AG04449 (cell line): ENCODE measurements at regions not wholly inside any gene's neighbourhood (a gene's known extent, or its start where the extent isn't known, plus 50 kb on each side); places are given as distances from the start of the nearest gene placed in this dataset.
"Not testable (repeated sequence)": the region's sequence is repeated elsewhere in the genome, so short reads cannot be mapped to it uniquely, and the experiment has no call there.

Experiments used
- CTCF ChIA-PET: fragments of 350-600 bp; formaldehyde crosslinking; extraction: SDS; loops from one replicate; lab custom pipeline; 2021; ENCODE audit warnings: antibody characterized with exemption; lab: Yijun Ruan, JAX
- POLR2A ChIA-PET: fragments of 400-600, 350-600 bp; formaldehyde crosslinking; extraction: SDS; loops from one replicate; lab custom pipeline; 2020; ENCODE audit warnings: antibody characterized with exemption, inconsistent platforms; lab: Yijun Ruan, JAX
- DNase-seq: peaks from one replicate; pipeline ENCODE4 v3.0.0-alpha.2; 2010; ENCODE audit warnings: low read depth, low spot score
- H3K4me3 ChIP-seq: 2 replicates; pipeline ENCODE4 v1.5.1; 2011; ENCODE audit warnings: low read depth, mild to moderate bottlenecking, control low read depth, low read length
- TF ChIP-seq, protein P1 (sequence below): IDR thresholded peaks from one replicate; pipeline ENCODE4 v1.5.1; 2011; ENCODE audit warnings: mild to moderate bottlenecking, moderate library complexity, low read length, control low read depth, inconsistent platforms; ENCODE audit not compliant: insufficient read depth; ENCODE audit errors: missing control alignments

DNA sequence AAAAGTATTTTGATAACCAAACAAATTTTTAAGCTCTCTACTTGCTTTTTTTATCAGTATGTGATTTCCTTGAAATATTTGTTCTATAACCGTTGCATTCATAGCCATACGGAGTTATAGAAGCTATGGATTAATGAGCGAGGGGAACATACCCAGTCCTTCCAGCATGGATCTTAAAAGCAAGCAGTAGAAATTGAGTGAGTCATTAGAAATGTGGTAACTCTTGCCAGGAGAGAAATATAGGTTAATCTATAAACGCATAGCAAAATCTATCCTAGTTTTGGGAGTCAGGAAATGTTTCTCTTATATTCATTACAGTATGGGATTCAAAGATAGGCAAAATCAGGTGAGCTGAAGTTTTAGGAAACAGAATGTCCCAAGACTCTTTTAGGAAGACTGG is 507.4 kb downstream of the DACH1 start:
- CTCF ChIA-PET: no interaction called here
- TF ChIP-seq, protein P1, sequence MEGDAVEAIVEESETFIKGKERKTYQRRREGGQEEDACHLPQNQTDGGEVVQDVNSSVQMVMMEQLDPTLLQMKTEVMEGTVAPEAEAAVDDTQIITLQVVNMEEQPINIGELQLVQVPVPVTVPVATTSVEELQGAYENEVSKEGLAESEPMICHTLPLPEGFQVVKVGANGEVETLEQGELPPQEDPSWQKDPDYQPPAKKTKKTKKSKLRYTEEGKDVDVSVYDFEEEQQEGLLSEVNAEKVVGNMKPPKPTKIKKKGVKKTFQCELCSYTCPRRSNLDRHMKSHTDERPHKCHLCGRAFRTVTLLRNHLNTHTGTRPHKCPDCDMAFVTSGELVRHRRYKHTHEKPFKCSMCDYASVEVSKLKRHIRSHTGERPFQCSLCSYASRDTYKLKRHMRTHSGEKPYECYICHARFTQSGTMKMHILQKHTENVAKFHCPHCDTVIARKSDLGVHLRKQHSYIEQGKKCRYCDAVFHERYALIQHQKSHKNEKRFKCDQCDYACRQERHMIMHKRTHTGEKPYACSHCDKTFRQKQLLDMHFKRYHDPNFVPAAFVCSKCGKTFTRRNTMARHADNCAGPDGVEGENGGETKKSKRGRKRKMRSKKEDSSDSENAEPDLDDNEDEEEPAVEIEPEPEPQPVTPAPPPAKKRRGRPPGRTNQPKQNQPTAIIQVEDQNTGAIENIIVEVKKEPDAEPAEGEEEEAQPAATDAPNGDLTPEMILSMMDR: no peak
- no peak overlapping the region for H3K4me3 ChIP-seq
- POLR2A ChIA-PET: no interaction called here
- no peak for DNase-seq

GRCh38 chr13:71358218-71358617 is 508.8 kb downstream of the DACH1 start:
- no peak overlapping the region for H3K4me3 ChIP-seq
- CTCF ChIA-PET: no interaction called here
- no peak for DNase-seq
- TF ChIP-seq, protein P1: no peak
- POLR2A ChIA-PET: no interaction called here

DNA sequence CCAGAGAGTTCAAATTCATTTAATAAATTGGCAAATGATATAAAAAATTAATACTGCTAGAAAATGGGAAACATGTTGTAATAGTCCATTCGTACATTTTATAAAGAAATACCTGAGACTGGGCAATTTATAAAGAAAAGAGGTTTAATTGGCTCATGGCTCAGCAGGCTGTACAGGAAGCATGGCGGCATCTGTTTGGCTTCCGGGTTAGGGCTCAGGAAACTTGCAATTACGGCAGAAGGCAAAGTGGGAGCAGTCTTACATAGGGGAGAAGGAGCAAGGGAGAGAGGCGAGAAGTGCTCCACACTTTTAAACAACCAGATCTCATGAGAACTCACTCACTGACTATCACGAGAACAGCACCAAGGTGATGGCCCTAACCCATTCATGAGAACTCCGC is 512.0 kb downstream of the DACH1 start:
- TF ChIP-seq, protein P1: no peak
- DNase-seq: no peak
- no peak overlapping the region for H3K4me3 ChIP-seq
- ChIA-PET POLR2A (no interaction called here), CTCF (no interaction called here)

DNA sequence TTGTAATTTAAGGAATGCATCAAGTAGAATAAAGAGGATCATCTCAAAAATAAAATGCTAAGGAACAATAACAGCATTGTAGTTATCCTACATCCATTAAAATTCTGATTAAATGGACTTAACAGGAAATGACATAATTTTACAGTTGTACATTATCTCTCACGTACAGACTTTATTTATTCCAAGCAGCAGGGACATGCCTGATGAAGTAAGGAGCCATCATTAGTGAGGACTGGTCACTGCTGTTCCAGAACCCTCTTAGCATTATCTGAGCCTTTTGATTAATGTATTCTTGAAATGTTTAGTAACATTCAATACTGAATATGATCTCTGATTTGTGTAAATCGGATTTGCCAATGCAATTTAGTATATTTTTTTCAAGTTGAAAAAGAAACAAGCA is 516.1 kb downstream of the DACH1 start:
- H3K4me3 ChIP-seq: no peak overlapping the region
- POLR2A ChIA-PET: no interaction called here
- CTCF ChIA-PET: no interaction called here
- DNase-seq: no peak
- TF ChIP-seq, protein P1: no peak

- POLR2A ChIA-PET, H3K4me3 ChIP-seq, DNase-seq, CTCF ChIA-PET: not testable (repeated sequence)
Observed at GRCh38 chr13:71345856-71346255, 521.1 kb downstream of the DACH1 start.

DNA sequence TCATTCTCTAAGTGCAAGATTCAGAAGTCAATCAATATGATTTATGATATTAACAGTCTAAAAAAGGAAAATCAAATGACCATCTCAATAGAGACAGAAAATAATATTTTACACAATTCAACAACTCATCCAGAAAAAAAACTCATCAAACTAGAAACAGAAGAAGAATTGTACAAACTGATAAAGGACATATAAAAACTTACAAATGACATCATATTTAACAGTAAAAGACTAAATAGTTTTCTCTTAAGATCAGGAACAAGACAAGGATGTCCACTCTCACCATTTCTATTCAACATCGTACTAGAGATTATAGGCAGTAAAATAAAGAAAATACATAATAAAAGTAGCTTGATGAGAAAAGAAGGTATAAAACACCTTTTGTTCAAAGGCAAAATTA is 527.3 kb downstream of the DACH1 start:
- TF ChIP-seq, protein P1: no peak
- CTCF ChIA-PET: no interaction called here
- no peak for DNase-seq
- POLR2A ChIA-PET: no interaction called here
- H3K4me3 ChIP-seq: no peak overlapping the region

DNA sequence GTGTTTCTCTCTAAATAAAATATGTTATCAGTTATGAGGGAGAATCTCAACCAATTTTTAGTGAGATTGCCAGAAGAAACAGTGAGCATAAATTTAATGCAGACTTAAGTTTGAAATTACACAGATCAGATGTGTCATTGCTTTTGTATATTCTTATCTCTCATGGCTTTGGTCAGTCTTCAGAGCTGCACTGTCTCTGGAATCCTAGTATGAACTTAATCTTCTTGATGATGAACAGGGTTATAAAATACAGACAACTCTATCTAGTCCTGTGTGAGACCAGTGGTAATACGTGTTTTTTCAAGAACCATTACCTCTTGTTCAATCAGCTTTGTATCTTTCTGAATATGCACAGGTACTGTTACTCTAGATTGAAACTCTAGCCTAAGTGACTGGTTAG is 528.0 kb downstream of the DACH1 start:
- ChIA-PET POLR2A (no interaction called here), CTCF (no interaction called here)
- TF ChIP-seq, protein P1: no peak
- DNase-seq: no peak
- no peak overlapping the region for H3K4me3 ChIP-seq
